ENCODE measurements at regions not wholly inside any gene's neighbourhood (a gene's known extent, or its start where the extent isn't known, plus 50 kb on each side); places are given as distances from the start of the nearest gene placed in this dataset.

DNA sequence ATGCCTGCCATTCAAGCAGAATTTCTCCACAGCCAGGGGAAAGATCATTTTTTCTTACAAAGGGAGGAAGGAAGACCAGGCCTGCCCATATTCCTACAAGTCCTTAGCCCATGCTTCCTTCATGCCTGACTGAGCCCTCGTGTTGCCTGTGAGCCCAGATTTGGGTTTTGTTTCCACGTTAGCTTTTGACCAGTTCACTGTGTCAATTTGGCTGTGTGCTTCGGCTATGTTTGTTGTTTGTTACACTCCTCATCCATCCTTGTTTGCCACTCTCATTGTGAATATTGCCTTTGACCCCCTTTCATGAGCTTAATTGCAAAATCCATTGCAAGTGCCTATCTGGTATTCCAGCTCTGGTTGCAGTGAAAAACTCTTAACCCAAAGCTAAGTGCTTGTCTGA is 84.7 kb upstream of the RIOK2 start:
- intact Hi-C loops (cut with micrococcal nuclease; ENCODE audit: unreplicated experiment): no loop called here
- POLR2A ChIA-PET: no interaction called here
- no peaks in the 10 kb centered on the region for H3K9me3 ChIP-seq (ENCODE audit: control insufficient read depth, insufficient read depth, low read depth, low read length)
- H3K36me3 ChIP-seq (ENCODE audit: control insufficient read depth, insufficient read depth, low read length): no peaks in the 10 kb centered on the region
- no peak for ATAC-seq
- H3K27me3 ChIP-seq (ENCODE audit: control insufficient read depth, insufficient read depth, low read length): no peaks in the 10 kb centered on the region
- TF ChIP-seq, protein P1, sequence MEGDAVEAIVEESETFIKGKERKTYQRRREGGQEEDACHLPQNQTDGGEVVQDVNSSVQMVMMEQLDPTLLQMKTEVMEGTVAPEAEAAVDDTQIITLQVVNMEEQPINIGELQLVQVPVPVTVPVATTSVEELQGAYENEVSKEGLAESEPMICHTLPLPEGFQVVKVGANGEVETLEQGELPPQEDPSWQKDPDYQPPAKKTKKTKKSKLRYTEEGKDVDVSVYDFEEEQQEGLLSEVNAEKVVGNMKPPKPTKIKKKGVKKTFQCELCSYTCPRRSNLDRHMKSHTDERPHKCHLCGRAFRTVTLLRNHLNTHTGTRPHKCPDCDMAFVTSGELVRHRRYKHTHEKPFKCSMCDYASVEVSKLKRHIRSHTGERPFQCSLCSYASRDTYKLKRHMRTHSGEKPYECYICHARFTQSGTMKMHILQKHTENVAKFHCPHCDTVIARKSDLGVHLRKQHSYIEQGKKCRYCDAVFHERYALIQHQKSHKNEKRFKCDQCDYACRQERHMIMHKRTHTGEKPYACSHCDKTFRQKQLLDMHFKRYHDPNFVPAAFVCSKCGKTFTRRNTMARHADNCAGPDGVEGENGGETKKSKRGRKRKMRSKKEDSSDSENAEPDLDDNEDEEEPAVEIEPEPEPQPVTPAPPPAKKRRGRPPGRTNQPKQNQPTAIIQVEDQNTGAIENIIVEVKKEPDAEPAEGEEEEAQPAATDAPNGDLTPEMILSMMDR (IDR thresholded peaks at IDR 0.05): no peak
- TF ChIP-seq POLR2AphosphoS5 (IDR thresholded peaks at IDR 0.05; ENCODE audit: low read depth, low read length) (no peak), SIN3A (IDR thresholded peaks at IDR 0.05; ENCODE audit: borderline replicate concordance, insufficient read depth, low read depth, low read length) (no peak), TCF7L2 (IDR thresholded peaks at IDR 0.05; ENCODE audit: low read depth, low read length) (no peak)
- TF ChIP-seq, protein P2, sequence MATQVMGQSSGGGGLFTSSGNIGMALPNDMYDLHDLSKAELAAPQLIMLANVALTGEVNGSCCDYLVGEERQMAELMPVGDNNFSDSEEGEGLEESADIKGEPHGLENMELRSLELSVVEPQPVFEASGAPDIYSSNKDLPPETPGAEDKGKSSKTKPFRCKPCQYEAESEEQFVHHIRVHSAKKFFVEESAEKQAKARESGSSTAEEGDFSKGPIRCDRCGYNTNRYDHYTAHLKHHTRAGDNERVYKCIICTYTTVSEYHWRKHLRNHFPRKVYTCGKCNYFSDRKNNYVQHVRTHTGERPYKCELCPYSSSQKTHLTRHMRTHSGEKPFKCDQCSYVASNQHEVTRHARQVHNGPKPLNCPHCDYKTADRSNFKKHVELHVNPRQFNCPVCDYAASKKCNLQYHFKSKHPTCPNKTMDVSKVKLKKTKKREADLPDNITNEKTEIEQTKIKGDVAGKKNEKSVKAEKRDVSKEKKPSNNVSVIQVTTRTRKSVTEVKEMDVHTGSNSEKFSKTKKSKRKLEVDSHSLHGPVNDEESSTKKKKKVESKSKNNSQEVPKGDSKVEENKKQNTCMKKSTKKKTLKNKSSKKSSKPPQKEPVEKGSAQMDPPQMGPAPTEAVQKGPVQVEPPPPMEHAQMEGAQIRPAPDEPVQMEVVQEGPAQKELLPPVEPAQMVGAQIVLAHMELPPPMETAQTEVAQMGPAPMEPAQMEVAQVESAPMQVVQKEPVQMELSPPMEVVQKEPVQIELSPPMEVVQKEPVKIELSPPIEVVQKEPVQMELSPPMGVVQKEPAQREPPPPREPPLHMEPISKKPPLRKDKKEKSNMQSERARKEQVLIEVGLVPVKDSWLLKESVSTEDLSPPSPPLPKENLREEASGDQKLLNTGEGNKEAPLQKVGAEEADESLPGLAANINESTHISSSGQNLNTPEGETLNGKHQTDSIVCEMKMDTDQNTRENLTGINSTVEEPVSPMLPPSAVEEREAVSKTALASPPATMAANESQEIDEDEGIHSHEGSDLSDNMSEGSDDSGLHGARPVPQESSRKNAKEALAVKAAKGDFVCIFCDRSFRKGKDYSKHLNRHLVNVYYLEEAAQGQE (IDR thresholded peaks at IDR 0.05; ENCODE audit: insufficient read depth in 1 of 2, low read depth in 2 of 2, low read length in 1 of 2): no peak
- no peak overlapping the region for H3K4me3 ChIP-seq (ENCODE audit: low read depth in 2 of 2, low read length in 2 of 2)
- in situ Hi-C loops (cut with HindIII; ENCODE audit: low pct_unique_long_range_greater_than_20kb, low sequenced_read_pairs): no loop called here
- no peak overlapping the region for H3K27ac ChIP-seq (ENCODE audit: low read length)
- no peaks in the 10 kb centered on the region; the same call in 1 of the 2 replicates for H3K4me1 ChIP-seq (ENCODE audit: control insufficient read depth, insufficient read depth, low read length)
- no TSS peak for BruUV-seq (replicated peaks)
- CTCF ChIA-PET: interaction anchor here (0.6 kb wide), 1 partner anchor 1528 kb away, joined by 4 read pairs; no protein-coding TSS in a partner anchor
- no peak for DNase-seq (ENCODE audit: low read depth, low spot score)

DNA sequence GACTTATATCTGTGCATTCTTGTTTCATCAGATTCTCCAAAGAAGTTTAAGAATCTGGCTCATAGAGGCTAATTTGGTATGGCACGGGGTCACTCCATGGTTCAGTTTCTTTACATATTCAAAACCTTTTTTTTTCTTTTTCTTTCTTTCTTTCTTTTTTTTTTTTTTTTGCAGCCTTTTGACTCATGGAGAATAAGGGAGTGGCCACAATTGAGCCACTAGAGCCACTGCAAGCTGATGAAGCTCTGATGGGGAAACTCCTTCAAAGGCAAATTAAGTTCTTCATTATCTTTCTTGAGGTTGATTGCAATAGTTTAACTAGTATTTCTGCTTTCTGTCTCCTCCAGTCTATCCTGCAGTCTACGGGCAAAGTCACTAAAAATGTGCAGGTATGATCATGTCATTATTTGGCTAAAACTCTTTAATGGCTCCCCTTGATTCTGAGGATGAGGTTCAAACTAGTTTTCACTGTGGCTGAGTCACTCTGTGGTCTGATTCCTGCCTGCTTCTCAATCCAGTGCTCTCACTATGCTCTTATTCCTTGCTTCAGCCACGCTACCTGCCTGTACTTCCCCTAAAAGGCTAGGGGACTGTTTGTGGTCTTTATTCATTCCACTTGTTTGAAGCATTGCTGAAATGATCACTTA is 93.5 kb upstream of the RIOK2 start:
- ATAC-seq: no peak
- Histone ChIP-seq H3K9me3 (ENCODE audit: control insufficient read depth, insufficient read depth, low read depth, low read length) (no peaks in the 10 kb centered on the region), H3K36me3 (ENCODE audit: control insufficient read depth, insufficient read depth, low read length) (no peaks in the 10 kb centered on the region), H3K4me1 (ENCODE audit: control insufficient read depth, insufficient read depth, low read length) (no peaks in the 10 kb centered on the region), H3K27me3 (ENCODE audit: control insufficient read depth, insufficient read depth, low read length) (no peaks in the 10 kb centered on the region), H3K27ac (ENCODE audit: low read length) (no peak overlapping the region), H3K4me3 (ENCODE audit: low read depth in 2 of 2, low read length in 2 of 2) (no peak overlapping the region)
- BruUV-seq (replicated peaks): no TSS peak
- POLR2A ChIA-PET: no interaction called here
- in situ Hi-C loops (cut with HindIII; ENCODE audit: low pct_unique_long_range_greater_than_20kb, low sequenced_read_pairs) (no loop called here), intact Hi-C loops (cut with micrococcal nuclease; ENCODE audit: unreplicated experiment) (no loop called here)
- no peak for DNase-seq (ENCODE audit: low read depth, low spot score)
- CTCF ChIA-PET: no interaction called here
- TF ChIP-seq, protein P2 (IDR thresholded peaks at IDR 0.05; ENCODE audit: insufficient read depth in 1 of 2, low read depth in 2 of 2, low read length in 1 of 2): no peak
- TF ChIP-seq SIN3A (IDR thresholded peaks at IDR 0.05; ENCODE audit: borderline replicate concordance, insufficient read depth, low read depth, low read length): no peak
- no peak for TF ChIP-seq POLR2AphosphoS5 (IDR thresholded peaks at IDR 0.05; ENCODE audit: low read depth, low read length)
- TF ChIP-seq, protein P1 (IDR thresholded peaks at IDR 0.05): no peak
- no peak for TF ChIP-seq TCF7L2 (IDR thresholded peaks at IDR 0.05; ENCODE audit: low read depth, low read length)
